GM23338 (cell line): ENCODE measurements at regions not wholly inside any gene's neighbourhood (a gene's known extent, or its start where the extent isn't known, plus 50 kb on each side); places are given as distances from the start of the nearest gene placed in this dataset.

Experiments
- ATAC-seq: fragments of 200-7000 bp; cut with Tn5 transposase; 3 replicates; pipeline ENCODE4 v1.9.1; 2020
- DNase-seq: peaks from one replicate; pipeline ENCODE4 v3.0.0-alpha.2; 2015; ENCODE audit warnings: low spot score
- H2AFZ ChIP-seq: fragments of 200-600 bp; sonication (generic); 2 replicates; pipeline ENCODE4 v1.8.0; 2016; ENCODE audit warnings: antibody characterized with exemption, mild to moderate bottlenecking, moderate library complexity
- H3F3A ChIP-seq: fragments of 200-600 bp; sonication (generic); replicated peaks from 2 replicates; pipeline ENCODE4 v1.8.0; 2017; ENCODE audit warnings: antibody characterized with exemption, mixed run types, low read depth
- H3K27ac ChIP-seq: fragments of 200-600 bp; sonication (generic); 2 replicates; pipeline ENCODE4 v1.6.1; 2016; ENCODE audit warnings: low read depth
- H3K27me3 ChIP-seq: fragments of 200-600 bp; sonication (generic); 2 replicates; pipeline ENCODE4 v1.8.0; 2016; ENCODE audit warnings: mild to moderate bottlenecking, mixed run types, moderate library complexity; ENCODE audit not compliant: insufficient read depth
- H3K36me3 ChIP-seq: fragments of 200-600 bp; sonication (generic); 2 replicates; pipeline ENCODE4 v1.8.0; 2016; ENCODE audit warnings: mild to moderate bottlenecking; ENCODE audit not compliant: insufficient read depth
- H3K4me1 ChIP-seq: fragments of 200-600 bp; sonication (generic); 2 replicates; pipeline ENCODE4 v1.8.0; 2016; ENCODE audit warnings: mild to moderate bottlenecking, moderate library complexity; ENCODE audit not compliant: insufficient read depth
- H3K4me2 ChIP-seq: fragments of 200-600 bp; sonication (generic); 2 replicates; pipeline ENCODE4 v1.7.1; 2017; ENCODE audit warnings: mixed run types
- H3K4me3 ChIP-seq: fragments of 200-600 bp; sonication (generic); 2 replicates; pipeline ENCODE4 v1.6.1; 2016; ENCODE audit warnings: mixed run types
- H3K79me2 ChIP-seq: fragments of 200-600 bp; sonication (generic); replicated peaks from 2 replicates; pipeline ENCODE4 v1.8.0; 2017; ENCODE audit warnings: mild to moderate bottlenecking; ENCODE audit not compliant: insufficient read depth
- H3K9me2 ChIP-seq: fragments of 200-600 bp; sonication (generic); 2 replicates; pipeline ENCODE4 v1.8.0; 2017; ENCODE audit not compliant: insufficient read depth
- H4K20me1 ChIP-seq: fragments of 200-600 bp; sonication (generic); replicated peaks from 2 replicates; pipeline ENCODE4 v1.8.0; 2017; ENCODE audit warnings: mild to moderate bottlenecking; ENCODE audit not compliant: insufficient read depth
- H3K27ac Mint-ChIP-seq: 2 replicates; pipeline ENCODE4 v1.8.0; 2020; ENCODE audit warnings: inconsistent platforms, mild to moderate bottlenecking, moderate library complexity, mixed read lengths
- H3K27me3 Mint-ChIP-seq: 3 replicates; pipeline ENCODE4 v1.8.0; 2022; ENCODE audit warnings: low read depth, mild to moderate bottlenecking, moderate library complexity, mixed read lengths, inconsistent platforms; ENCODE audit not compliant: insufficient read depth, poor library complexity
- H3K36me3 Mint-ChIP-seq: 3 replicates; pipeline ENCODE4 v1.8.0; 2021; ENCODE audit warnings: low read depth, mild to moderate bottlenecking, inconsistent platforms, moderate library complexity, mixed read lengths
- H3K4me1 Mint-ChIP-seq: 3 replicates; pipeline ENCODE4 v1.8.0; 2020; ENCODE audit warnings: mild to moderate bottlenecking, inconsistent platforms, mixed read lengths
- H3K4me3 Mint-ChIP-seq: 3 replicates; pipeline ENCODE4 v1.8.0; 2021; ENCODE audit warnings: moderate library complexity, mild to moderate bottlenecking, inconsistent platforms, mixed read lengths
- H3K9me3 Mint-ChIP-seq: 3 replicates; pipeline ENCODE4 v1.8.0; 2020; ENCODE audit warnings: moderate library complexity, mild to moderate bottlenecking, inconsistent platforms, mixed read lengths
- CTCF ChIP-seq, 2 experiments: fragments of 200-600 bp in 1 of 2; sonication (generic) in 1 of 2; conservative IDR thresholded peaks; 2 replicates each; pipeline versions ENCODE4 v1.5.1 to v1.6.1; 2016 to 2017; ENCODE audit warnings: antibody characterized with exemption in 2 of 2, low read depth in 2 of 2, mild to moderate bottlenecking in 2 of 2, moderate library complexity in 1 of 2
- ETS1 ChIP-seq: IDR thresholded peaks from 2 replicates; pipeline ENCODE4 v1.6.1; 2016; ENCODE audit warnings: antibody characterized with exemption
- EZH2phosphoT487 ChIP-seq: fragments of 200-600 bp; sonication (generic); IDR thresholded peaks from one replicate; pipeline ENCODE4 v1.8.1; 2018; ENCODE audit warnings: antibody characterized with exemption; ENCODE audit not compliant: unreplicated experiment
- POLR2AphosphoS5 ChIP-seq: IDR thresholded peaks from 2 replicates; pipeline ENCODE4 v1.6.1; 2016; ENCODE audit warnings: antibody characterized with exemption, low read depth
- REST ChIP-seq: IDR thresholded peaks from one replicate; pipeline ENCODE4 v1.6.1; 2018; ENCODE audit warnings: antibody characterized with exemption; ENCODE audit not compliant: unreplicated experiment
- ZNF331 ChIP-seq: fragments of 250-450 bp; sonication (Bioruptor Pico); IDR thresholded peaks from 2 replicates; pipeline ENCODE4 v1.5.0; 2020; ENCODE audit warnings: low read depth, mild to moderate bottlenecking, moderate library complexity
- ZNF462 ChIP-seq: fragments of 250-450 bp; sonication (Bioruptor Pico); IDR thresholded peaks from 2 replicates; pipeline ENCODE4 v1.5.0; 2020; ENCODE audit warnings: mild to moderate bottlenecking, moderate library complexity

GRCh38 chr12:41627476-41627875 lies 439.4 kb downstream of the PDZRN4 start:
- Histone ChIP-seq H2AFZ (no peak overlapping the region), H3K4me3 (no peak overlapping the region), H3K4me2 (no peak overlapping the region), H4K20me1 (no peaks in the 10 kb centered on the region), H3K79me2 (no peaks in the 10 kb centered on the region), H3K27me3 (no peaks in the 10 kb centered on the region), H3K9me2 (no peaks in the 10 kb centered on the region), H3K27ac (no peak overlapping the region), H3K36me3 (no peaks in the 10 kb centered on the region), H3F3A (no peaks in the 10 kb centered on the region), H3K4me1 (no peaks in the 10 kb centered on the region)
- Mint-ChIP-seq H3K4me3 (no peak overlapping the region), H3K27me3 (no peaks in the 10 kb centered on the region), H3K36me3 (peaks cover 8% of the 10 kb centered on the region; the same call in 2 of the 3 replicates), H3K27ac (no peak overlapping the region), H3K9me3 (peaks cover 10% of the 10 kb centered on the region), H3K4me1 (peaks cover 3% of the 10 kb centered on the region; the same call in 1 of the 3 replicates)
- DNase-seq (no peak), ATAC-seq (no peak)
- no peak for TF ChIP-seq ZNF462 (CRISPR knock-in tag)
- no peak for TF ChIP-seq CTCF (conservative IDR thresholded peaks at IDR 0.05; ENCODE audit: low read depth in 2 of 2)
- no peak for TF ChIP-seq POLR2AphosphoS5
- no peak for TF ChIP-seq REST
- no peak for TF ChIP-seq ETS1
- TF ChIP-seq ZNF331 (CRISPR knock-in tag): no peak
- no peak for TF ChIP-seq EZH2phosphoT487
